GM21825 (cell line): ENCODE measurements at regions not wholly inside any gene's neighbourhood (a gene's known extent, or its start where the extent isn't known, plus 50 kb on each side); places are given as distances from the start of the nearest gene placed in this dataset.

Experiments used
- ATAC-seq: cut with Tn5 transposase; IDR thresholded peaks from one replicate; pipeline ENCODE4 v1.9.1; 2021; ENCODE audit warnings: mild to moderate bottlenecking, moderate library complexity; ENCODE audit not compliant: unreplicated experiment

GRCh38 chr1:65741993-65742392, 50.7 kb upstream of the PDE4B start:
- no peak for ATAC-seq
